ENCODE measurements at regions not wholly inside any gene's neighbourhood (a gene's known extent, or its start where the extent isn't known, plus 50 kb on each side); places are given as distances from the start of the nearest gene placed in this dataset.

DNA sequence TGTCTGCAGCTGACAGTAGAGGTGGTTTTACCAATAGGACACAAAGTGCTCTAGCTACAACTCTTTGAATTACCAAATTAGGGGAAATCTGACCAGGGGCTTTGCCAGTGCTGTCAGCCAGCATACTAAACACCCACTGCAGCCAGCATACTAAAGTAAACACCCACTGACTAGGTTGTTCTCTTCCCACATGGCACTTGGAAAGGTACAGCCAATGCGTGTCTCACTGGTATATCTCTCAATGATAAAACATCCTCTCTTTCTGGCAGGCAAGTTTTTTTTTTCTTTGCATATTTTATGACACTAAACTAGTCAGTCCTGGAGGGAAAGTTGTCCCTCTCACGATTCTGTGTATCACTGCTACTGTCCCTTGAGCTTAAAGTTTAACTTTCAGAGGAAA is 216.1 kb downstream of the TLE1 start (continued):
- TF ChIP-seq, protein P1, sequence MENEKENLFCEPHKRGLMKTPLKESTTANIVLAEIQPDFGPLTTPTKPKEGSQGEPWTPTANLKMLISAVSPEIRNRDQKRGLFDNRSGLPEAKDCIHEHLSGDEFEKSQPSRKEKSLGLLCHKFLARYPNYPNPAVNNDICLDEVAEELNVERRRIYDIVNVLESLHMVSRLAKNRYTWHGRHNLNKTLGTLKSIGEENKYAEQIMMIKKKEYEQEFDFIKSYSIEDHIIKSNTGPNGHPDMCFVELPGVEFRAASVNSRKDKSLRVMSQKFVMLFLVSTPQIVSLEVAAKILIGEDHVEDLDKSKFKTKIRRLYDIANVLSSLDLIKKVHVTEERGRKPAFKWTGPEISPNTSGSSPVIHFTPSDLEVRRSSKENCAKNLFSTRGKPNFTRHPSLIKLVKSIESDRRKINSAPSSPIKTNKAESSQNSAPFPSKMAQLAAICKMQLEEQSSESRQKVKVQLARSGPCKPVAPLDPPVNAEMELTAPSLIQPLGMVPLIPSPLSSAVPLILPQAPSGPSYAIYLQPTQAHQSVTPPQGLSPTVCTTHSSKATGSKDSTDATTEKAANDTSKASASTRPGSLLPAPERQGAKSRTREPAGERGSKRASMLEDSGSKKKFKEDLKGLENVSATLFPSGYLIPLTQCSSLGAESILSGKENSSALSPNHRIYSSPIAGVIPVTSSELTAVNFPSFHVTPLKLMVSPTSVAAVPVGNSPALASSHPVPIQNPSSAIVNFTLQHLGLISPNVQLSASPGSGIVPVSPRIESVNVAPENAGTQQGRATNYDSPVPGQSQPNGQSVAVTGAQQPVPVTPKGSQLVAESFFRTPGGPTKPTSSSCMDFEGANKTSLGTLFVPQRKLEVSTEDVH (IDR thresholded peaks at IDR 0.05; ENCODE audit: low read depth, partially characterized antibody) = no peak
- TF ChIP-seq MEF2A (IDR thresholded peaks at IDR 0.05; ENCODE audit: insufficient read depth, low read depth, low read length) (no peak), CHD2 (IDR thresholded peaks at IDR 0.05; ENCODE audit: borderline replicate concordance, low read depth, low read length) (no peak)

DNA sequence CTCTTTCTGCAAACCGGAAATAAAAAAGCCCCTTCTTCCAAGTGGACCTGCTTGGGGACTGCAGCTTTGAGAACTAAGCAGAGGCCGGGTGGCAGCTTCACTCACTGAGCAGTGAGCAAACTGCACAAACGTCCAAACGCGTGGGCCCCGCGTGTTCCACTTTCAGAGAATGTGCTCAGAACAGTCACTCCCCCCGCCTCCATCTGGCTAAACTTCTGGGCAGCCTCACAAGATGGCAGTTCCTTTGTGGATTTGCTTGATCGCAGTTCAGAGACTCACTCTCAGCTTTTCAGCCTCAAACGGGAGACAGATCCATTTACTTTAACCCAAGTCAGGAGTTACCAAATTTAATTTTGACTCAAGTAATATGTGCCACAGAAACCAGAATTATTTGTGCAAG is 216.6 kb downstream of the TLE1 start:
- SMC1A ChIA-PET (ENCODE audit: uncharacterized antibody, unreplicated experiment) = no interaction called here
- in situ Hi-C loops (cut with MboI) = no loop called here
- no peaks in the 10 kb centered on the region for H4K20me1 ChIP-seq (ENCODE audit: control insufficient read depth, insufficient read depth)
- intact Hi-C loops (cut with micrococcal nuclease; ENCODE audit: unreplicated experiment) = no loop called here
- no peak for ATAC-seq
- no peaks in the 10 kb centered on the region for H3K36me3 ChIP-seq (ENCODE audit: control insufficient read depth in 2 of 2, insufficient read depth in 2 of 2, low read length in 1 of 2)
- POLR2A ChIA-PET = no interaction called here
- H3K27ac ChIP-seq (ENCODE audit: control insufficient read depth, insufficient read depth) = no peak overlapping the region
- RAD21 ChIA-PET (ENCODE audit: unreplicated experiment) = no interaction called here
- H3K27me3 ChIP-seq (replicated peaks in 1 of 2; ENCODE audit: control insufficient read depth in 2 of 2, insufficient read depth in 2 of 2, low read length in 1 of 2) = no peaks in the 10 kb centered on the region
- no peak overlapping the region for H3K4me2 ChIP-seq (ENCODE audit: control insufficient read depth, insufficient read depth)
- no peak overlapping the region for H3K9ac ChIP-seq (ENCODE audit: control insufficient read depth, insufficient read depth, low read length)
- H3K4me3 ChIP-seq = no peak overlapping the region
- H2AFZ ChIP-seq (ENCODE audit: control insufficient read depth, low read depth, low read length) = no peak overlapping the region
- no peaks in the 10 kb centered on the region for H3K79me2 ChIP-seq (ENCODE audit: control insufficient read depth, insufficient read depth, low read length)
- DNase-seq (ENCODE audit: low read depth, low spot score) = no peak
- no peak for FAIRE-seq
- BruUV-seq (replicated peaks) = no TSS peak
- CTCF ChIA-PET = interaction anchor here (0.6 kb wide), 1 partner anchor 381 kb away, joined by 3 read pairs; no protein-coding TSS in a partner anchor
- 53% methylated on average over 10 of the region's 10 CpGs for WGBS (ENCODE audit: insufficient coverage, insufficient replicate concordance, low lambda C conversion rate, missing lambda C conversion rate)
- H3K9me3 ChIP-seq (replicated peaks; ENCODE audit: control insufficient read depth, insufficient read depth, low read length) = no peaks in the 10 kb centered on the region
- no peaks in the 10 kb centered on the region for H3K4me1 ChIP-seq (ENCODE audit: control insufficient read depth, insufficient read depth, low read length)
- TF ChIP-seq, protein P2, sequence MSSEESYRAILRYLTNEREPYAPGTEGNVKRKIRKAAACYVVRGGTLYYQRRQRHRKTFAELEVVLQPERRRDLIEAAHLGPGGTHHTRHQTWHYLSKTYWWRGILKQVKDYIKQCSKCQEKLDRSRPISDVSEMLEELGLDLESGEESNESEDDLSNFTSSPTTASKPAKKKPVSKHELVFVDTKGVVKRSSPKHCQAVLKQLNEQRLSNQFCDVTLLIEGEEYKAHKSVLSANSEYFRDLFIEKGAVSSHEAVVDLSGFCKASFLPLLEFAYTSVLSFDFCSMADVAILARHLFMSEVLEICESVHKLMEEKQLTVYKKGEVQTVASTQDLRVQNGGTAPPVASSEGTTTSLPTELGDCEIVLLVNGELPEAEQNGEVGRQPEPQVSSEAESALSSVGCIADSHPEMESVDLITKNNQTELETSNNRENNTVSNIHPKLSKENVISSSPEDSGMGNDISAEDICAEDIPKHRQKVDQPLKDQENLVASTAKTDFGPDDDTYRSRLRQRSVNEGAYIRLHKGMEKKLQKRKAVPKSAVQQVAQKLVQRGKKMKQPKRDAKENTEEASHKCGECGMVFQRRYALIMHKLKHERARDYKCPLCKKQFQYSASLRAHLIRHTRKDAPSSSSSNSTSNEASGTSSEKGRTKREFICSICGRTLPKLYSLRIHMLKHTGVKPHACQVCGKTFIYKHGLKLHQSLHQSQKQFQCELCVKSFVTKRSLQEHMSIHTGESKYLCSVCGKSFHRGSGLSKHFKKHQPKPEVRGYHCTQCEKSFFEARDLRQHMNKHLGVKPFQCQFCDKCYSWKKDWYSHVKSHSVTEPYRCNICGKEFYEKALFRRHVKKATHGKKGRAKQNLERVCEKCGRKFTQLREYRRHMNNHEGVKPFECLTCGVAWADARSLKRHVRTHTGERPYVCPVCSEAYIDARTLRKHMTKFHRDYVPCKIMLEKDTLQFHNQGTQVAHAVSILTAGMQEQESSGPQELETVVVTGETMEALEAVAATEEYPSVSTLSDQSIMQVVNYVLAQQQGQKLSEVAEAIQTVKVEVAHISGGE (CRISPR knock-in tag; IDR thresholded peaks at IDR 0.05) = no peak
- TF ChIP-seq, protein P3, sequence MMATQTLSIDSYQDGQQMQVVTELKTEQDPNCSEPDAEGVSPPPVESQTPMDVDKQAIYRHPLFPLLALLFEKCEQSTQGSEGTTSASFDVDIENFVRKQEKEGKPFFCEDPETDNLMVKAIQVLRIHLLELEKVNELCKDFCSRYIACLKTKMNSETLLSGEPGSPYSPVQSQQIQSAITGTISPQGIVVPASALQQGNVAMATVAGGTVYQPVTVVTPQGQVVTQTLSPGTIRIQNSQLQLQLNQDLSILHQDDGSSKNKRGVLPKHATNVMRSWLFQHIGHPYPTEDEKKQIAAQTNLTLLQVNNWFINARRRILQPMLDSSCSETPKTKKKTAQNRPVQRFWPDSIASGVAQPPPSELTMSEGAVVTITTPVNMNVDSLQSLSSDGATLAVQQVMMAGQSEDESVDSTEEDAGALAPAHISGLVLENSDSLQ (IDR thresholded peaks at IDR 0.05) = no peak
- no peak for TF ChIP-seq BMI1 (IDR thresholded peaks at IDR 0.05; ENCODE audit: borderline replicate concordance)
- TF ChIP-seq HCFC1 (IDR thresholded peaks at IDR 0.05; ENCODE audit: low read length) = no peak
- TF ChIP-seq IKZF2 (IDR thresholded peaks at IDR 0.05) = no peak
- TF ChIP-seq SIX5 (IDR thresholded peaks at IDR 0.05; ENCODE audit: low read depth, low read length, severe bottlenecking) = no peak
- TF ChIP-seq ZNF24 (IDR thresholded peaks at IDR 0.05) = no peak
- TF ChIP-seq, protein P4, sequence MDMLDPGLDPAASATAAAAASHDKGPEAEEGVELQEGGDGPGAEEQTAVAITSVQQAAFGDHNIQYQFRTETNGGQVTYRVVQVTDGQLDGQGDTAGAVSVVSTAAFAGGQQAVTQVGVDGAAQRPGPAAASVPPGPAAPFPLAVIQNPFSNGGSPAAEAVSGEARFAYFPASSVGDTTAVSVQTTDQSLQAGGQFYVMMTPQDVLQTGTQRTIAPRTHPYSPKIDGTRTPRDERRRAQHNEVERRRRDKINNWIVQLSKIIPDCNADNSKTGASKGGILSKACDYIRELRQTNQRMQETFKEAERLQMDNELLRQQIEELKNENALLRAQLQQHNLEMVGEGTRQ (IDR thresholded peaks at IDR 0.05; ENCODE audit: borderline replicate concordance, low read depth, low read length) = no peak
- TF ChIP-seq, protein P5, sequence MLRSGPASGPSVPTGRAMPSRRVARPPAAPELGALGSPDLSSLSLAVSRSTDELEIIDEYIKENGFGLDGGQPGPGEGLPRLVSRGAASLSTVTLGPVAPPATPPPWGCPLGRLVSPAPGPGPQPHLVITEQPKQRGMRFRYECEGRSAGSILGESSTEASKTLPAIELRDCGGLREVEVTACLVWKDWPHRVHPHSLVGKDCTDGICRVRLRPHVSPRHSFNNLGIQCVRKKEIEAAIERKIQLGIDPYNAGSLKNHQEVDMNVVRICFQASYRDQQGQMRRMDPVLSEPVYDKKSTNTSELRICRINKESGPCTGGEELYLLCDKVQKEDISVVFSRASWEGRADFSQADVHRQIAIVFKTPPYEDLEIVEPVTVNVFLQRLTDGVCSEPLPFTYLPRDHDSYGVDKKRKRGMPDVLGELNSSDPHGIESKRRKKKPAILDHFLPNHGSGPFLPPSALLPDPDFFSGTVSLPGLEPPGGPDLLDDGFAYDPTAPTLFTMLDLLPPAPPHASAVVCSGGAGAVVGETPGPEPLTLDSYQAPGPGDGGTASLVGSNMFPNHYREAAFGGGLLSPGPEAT (IDR thresholded peaks at IDR 0.05; ENCODE audit: low read depth) = no peak

Measured in GM12878 (cell line).